ENCODE measurements at regions not wholly inside any gene's neighbourhood (a gene's known extent, or its start where the extent isn't known, plus 50 kb on each side); places are given as distances from the start of the nearest gene placed in this dataset.

DNA sequence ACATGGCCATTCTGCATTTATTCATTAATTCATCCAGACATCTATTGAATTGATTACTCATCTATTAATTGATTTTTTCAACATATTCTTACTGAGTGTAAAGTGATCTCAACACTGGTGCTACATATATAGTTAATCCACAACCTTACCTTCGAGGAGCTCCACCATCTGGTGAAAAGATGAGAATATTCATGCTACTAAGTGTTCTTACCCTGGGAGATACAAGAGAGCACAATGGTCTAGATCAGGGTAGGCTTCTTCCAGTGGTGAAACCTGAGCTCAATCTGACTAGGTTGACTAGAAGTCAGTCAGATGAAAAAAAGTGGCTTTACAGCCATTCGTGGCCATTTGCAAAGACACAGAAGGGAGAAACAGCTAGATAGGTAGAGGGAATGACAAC, 507.4 kb downstream of the ANKRD7 start:
- no peak for TF ChIP-seq FOXM1 (IDR thresholded peaks at IDR 0.05; ENCODE audit: borderline replicate concordance)
- TF ChIP-seq TARDBP (IDR thresholded peaks at IDR 0.05) = no peak
- no peak for TF ChIP-seq ELF4 (IDR thresholded peaks at IDR 0.05)
- TF ChIP-seq SP1 (IDR thresholded peaks at IDR 0.05) = no peak
- TF ChIP-seq, protein P1, sequence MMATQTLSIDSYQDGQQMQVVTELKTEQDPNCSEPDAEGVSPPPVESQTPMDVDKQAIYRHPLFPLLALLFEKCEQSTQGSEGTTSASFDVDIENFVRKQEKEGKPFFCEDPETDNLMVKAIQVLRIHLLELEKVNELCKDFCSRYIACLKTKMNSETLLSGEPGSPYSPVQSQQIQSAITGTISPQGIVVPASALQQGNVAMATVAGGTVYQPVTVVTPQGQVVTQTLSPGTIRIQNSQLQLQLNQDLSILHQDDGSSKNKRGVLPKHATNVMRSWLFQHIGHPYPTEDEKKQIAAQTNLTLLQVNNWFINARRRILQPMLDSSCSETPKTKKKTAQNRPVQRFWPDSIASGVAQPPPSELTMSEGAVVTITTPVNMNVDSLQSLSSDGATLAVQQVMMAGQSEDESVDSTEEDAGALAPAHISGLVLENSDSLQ (IDR thresholded peaks at IDR 0.05) = no peak
